Vagina (tissue), 2 donors: ENCODE measurements at regions not wholly inside any gene's neighbourhood (a gene's known extent, or its start where the extent isn't known, plus 50 kb on each side); places are given as distances from the start of the nearest gene placed in this dataset.

ENCODE experiments used
- POLR2A ChIP-seq, 2 donors: fragments of 450-650 bp; IDR thresholded peaks; one replicate each; pipeline ENCODE4 v1.6.1; 2017; ENCODE audit warnings: antibody characterized with exemption in 2 of 2, mild to moderate bottlenecking in 2 of 2, moderate library complexity in 2 of 2
- TF ChIP-seq, protein P1 (sequence below), 3 experiments: fragments of 450-650 bp in 2 of 3; fragments of 200-600 bp in 1 of 3; sonication (generic) in 1 of 3; IDR thresholded peaks; one replicate each; pipeline ENCODE4 v1.5.1; 2017 to 2019; ENCODE audit warnings: antibody characterized with exemption in 3 of 3, mild to moderate bottlenecking in 2 of 3, moderate library complexity in 2 of 3

GRCh38 chr13:40064154-40065097, 409.0 kb downstream of the COG6 start:
- TF ChIP-seq POLR2A (IDR thresholded peaks at IDR 0.05) = no peak
- TF ChIP-seq, protein P1, sequence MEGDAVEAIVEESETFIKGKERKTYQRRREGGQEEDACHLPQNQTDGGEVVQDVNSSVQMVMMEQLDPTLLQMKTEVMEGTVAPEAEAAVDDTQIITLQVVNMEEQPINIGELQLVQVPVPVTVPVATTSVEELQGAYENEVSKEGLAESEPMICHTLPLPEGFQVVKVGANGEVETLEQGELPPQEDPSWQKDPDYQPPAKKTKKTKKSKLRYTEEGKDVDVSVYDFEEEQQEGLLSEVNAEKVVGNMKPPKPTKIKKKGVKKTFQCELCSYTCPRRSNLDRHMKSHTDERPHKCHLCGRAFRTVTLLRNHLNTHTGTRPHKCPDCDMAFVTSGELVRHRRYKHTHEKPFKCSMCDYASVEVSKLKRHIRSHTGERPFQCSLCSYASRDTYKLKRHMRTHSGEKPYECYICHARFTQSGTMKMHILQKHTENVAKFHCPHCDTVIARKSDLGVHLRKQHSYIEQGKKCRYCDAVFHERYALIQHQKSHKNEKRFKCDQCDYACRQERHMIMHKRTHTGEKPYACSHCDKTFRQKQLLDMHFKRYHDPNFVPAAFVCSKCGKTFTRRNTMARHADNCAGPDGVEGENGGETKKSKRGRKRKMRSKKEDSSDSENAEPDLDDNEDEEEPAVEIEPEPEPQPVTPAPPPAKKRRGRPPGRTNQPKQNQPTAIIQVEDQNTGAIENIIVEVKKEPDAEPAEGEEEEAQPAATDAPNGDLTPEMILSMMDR (IDR thresholded peaks at IDR 0.05) = no peak
